ENCODE measurements at regions not wholly inside any gene's neighbourhood (a gene's known extent, or its start where the extent isn't known, plus 50 kb on each side); places are given as distances from the start of the nearest gene placed in this dataset.
"Not testable (repeated sequence)": the region's sequence is repeated elsewhere in the genome, so short reads cannot be mapped to it uniquely, and the experiment has no call there.

DNA sequence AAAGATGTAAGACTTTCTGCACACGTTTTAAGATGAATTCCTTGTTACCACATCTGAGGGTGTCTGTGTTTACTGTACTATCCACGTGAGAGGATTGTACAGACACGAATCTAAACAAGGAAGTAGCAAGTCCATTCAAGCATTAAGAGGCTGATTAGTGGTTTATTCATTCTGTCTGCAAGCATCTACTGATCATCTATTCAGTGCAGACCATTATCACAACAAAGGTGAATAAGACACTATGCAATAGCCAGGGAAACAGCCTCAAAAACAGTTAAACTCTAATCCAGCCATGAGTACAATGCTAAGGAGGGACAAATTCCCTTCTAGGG is 111.6 kb upstream of the PZP start:
- Histone ChIP-seq H3K4me3 (no peak overlapping the region), H3K27ac (no peak overlapping the region)

DNA sequence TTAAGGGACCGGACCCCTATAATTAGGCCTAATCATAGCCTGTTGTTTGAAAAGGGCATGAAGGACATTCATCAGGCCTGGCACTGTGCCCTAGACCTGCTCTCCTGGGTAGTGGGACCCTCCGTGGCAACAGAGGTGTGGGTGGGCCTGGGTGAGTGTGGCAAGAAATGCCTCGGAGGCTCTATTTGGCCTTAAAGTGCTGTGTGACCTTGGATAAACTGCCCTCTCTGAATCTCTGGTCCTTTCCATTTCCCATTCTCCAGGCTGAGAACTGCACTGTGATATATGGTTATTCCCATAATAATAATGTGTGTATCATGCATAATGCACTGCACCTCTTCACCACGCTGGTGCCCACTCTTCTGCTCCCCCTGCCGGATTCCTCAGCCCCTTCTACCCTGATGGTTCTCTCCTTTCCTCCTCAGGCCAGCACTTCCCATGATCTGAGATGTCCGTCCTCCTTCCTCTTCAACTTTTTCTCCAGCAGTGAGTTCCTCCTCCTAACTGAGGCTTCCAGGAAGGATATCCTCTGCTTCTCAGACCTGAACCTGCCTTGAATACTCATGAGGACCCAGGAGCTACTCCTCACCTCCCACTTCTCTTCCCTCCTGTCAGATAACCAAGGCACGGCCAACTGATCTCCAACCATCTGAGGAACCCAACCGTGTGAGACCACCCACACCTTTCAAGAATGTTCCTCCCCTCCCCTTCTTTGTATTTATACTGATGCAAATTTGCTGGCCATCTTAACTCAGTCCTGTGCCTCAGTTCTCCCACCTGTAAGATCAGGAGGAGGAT is 111.0 kb upstream of the PZP start:
- Histone ChIP-seq H3K4me3 (no peak overlapping the region), H3K27ac (no peak overlapping the region)

GRCh38 chr12:9313479-9313878 is 105.3 kb upstream of the PZP start:
- H3K27ac ChIP-seq, H3K4me3 ChIP-seq: not testable (repeated sequence)

- not testable (repeated sequence) for H3K27ac ChIP-seq, H3K4me3 ChIP-seq
Measured at GRCh38 chr12:9312406-9313392, 104.5 kb upstream of the PZP start.

- not testable (repeated sequence) for H3K4me3 ChIP-seq, H3K27ac ChIP-seq
Measured at GRCh38 chr12:9311454-9311853, 103.3 kb upstream of the PZP start.

DNA sequence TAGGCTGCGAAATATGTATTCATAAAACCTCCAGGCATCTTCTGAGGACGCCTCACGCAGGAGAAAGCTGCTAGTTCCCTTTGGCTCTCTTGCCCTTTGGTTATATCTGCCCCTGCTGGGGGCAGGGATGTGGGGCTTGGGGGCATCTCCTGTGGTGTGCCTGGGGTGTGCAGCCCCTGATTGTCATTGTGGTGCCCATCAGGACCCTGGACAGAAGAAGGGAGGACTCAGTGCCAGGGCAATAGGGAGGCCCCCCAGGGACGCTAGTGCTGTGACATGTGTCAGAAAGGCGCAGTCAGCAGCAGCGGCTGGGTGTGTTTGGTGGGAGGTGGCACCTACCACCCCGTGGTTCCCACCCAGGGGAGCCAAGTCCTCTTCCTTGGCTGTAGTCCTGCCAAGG is 102.5 kb upstream of the PZP start:
- H3K27ac ChIP-seq, H3K4me3 ChIP-seq: not testable (repeated sequence)

DNA sequence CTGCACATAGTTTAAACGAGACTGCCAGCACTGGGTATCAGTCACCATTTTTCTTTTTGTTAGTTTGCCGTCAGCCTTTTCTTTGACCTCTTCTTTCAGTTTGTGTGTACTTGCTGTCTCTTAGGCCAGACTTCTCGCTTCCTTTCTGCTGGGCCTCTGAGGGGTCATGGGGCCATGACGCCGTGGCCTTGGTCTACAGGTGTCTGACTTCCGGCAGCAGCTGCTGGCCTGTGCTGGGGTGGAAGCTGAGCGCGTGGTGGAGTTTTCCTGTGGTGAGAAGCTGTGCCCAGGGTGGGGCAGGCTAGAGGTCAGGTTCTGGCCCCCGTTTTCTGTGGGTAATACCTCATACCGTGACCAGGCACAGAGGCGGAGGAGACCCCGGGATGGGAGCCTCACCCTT is 101.6 kb upstream of the PZP start:
- H3K27ac ChIP-seq, H3K4me3 ChIP-seq: not testable (repeated sequence)

- H3K4me3 ChIP-seq, H3K27ac ChIP-seq: not testable (repeated sequence)
Measured at GRCh38 chr12:9308745-9309144, 100.5 kb upstream of the PZP start.

- H3K27ac ChIP-seq, H3K4me3 ChIP-seq: not testable (repeated sequence)
Measured at GRCh38 chr12:9308163-9308562, 100.0 kb upstream of the PZP start.

GRCh38 chr12:9307255-9307654 is 99.1 kb upstream of the PZP start:
- not testable (repeated sequence) for H3K4me3 ChIP-seq, H3K27ac ChIP-seq

GRCh38 chr12:9306004-9306403 is 97.8 kb upstream of the PZP start:
- not testable (repeated sequence) for H3K4me3 ChIP-seq, H3K27ac ChIP-seq

DNA sequence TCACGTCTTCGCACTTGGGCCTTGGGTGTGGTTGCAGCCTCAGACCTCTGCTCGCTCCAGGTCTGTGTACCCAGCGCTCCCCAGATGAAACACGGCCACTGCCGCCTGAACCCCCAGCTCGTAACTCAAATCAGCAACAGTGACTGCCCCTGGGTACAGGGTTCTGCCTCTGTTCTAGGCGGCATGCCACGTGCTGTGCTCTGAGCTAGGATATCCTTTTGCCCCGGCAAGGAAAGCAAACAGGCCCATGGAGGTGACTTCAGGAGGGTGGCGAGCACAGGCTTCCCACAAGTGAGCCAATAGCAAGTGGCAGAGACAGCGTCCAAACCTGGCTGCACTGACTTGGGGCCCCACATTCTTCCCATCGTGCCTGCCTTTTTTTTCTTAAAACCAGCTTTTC is 96.3 kb upstream of the PZP start:
- not testable (repeated sequence) for H3K4me3 ChIP-seq, H3K27ac ChIP-seq

GRCh38 chr12:9295872-9296271 is 87.7 kb upstream of the PZP start:
- H3K4me3 ChIP-seq, H3K27ac ChIP-seq: not testable (repeated sequence)

- not testable (repeated sequence) for H3K4me3 ChIP-seq, H3K27ac ChIP-seq
Measured at GRCh38 chr12:9294072-9294620, 86.0 kb upstream of the PZP start.

- not testable (repeated sequence) for H3K27ac ChIP-seq, H3K4me3 ChIP-seq
Measured at GRCh38 chr12:9293391-9293790, 85.2 kb upstream of the PZP start.

DNA sequence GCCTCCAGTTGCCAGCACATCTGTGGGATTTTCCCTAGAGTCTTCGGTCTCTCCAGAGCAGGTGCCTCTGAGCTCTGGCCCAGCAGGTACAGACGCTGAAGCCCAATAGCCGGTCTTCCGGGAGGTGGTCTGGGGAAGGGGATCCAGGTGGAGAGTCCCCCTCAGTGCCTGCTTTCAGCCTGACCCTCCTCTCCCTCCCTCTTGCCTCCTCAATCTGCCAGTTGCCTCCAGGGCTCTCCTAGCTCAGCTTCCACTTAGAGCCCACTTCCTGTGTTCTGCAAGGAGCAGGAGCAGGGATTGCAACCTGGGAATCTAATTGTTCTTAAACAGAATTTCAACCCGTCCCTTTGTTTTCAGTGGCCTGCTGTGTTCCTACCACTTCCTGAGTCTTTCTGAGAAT is 81.8 kb upstream of the PZP start:
- not testable (repeated sequence) for H3K27ac ChIP-seq, H3K4me3 ChIP-seq

DNA sequence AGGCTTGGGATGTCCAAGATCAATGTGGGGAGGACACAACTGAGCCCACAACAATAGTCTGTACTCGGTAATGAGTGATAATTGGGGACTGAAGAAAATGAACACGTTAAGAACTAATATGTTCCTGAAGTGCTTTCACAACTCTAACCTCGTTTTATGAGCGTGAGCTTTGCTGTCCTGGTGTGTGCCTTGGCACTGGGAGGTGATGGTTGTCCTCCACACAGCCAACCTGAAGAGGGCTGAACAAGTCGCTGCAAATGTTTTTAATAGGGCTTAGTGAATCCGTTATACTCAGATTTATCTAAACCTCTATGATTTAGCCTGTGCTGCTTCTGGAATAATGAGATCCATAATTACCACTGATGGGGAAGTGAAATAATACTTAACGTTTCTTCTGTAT is 76.5 kb upstream of the PZP start:
- H3K4me3 ChIP-seq: peak overlapping the region in 4 of 7 experiments; percentile 38 to 50 (median 48)
- H3K27ac ChIP-seq: peak overlapping the region in 2 of 21 experiments; percentile 55 to 84

- H3K4me3 ChIP-seq: peak overlapping the region; percentile 38 to 50 (median 47)
- H3K27ac ChIP-seq: peak overlapping the region in 10 of 21 experiments; percentile 16 to 84 (median 56)
Measured at GRCh38 chr12:9284197-9284596, 76.0 kb upstream of the PZP start.

- peak overlapping the region; percentile 38 to 50 (median 47) for H3K4me3 ChIP-seq
- peak overlapping the region in 8 of 21 experiments; percentile 16 to 84 (median 57) for H3K27ac ChIP-seq
Measured at GRCh38 chr12:9283346-9284095, 75.3 kb upstream of the PZP start.

- Histone ChIP-seq H3K27ac (no peak overlapping the region), H3K4me3 (no peak overlapping the region)
Measured at GRCh38 chr12:9276990-9277389, 68.8 kb upstream of the PZP start.

Measured in skin epidermis (tissue), 12 donors.